Stimulated activated CD4-positive, alpha-beta T cell treated with anti-CD3 and anti-CD28 coated beads, Interleukin-1b, Interleukin-23, amount 100 ng/mL, for 24 hours (primary cell): ENCODE measurements at regions not wholly inside any gene's neighbourhood (a gene's known extent, or its start where the extent isn't known, plus 50 kb on each side); places are given as distances from the start of the nearest gene placed in this dataset.
"Not testable (repeated sequence)": the region's sequence is repeated elsewhere in the genome, so short reads cannot be mapped to it uniquely, and the experiment has no call there.

Experiments
- DNase-seq, 4 experiments: peaks; one replicate each; pipeline ENCODE4 v3.0.0-alpha.2; 2020; ENCODE audit warnings: low read depth in 4 of 4, low spot score in 1 of 4

- DNase-seq, result no peak
Measured at GRCh38 chr2:137881711-137882110, 82.6 kb upstream of the HNMT start.

- DNase-seq, result no peak
Measured at GRCh38 chr2:137886083-137886831, 78.0 kb upstream of the HNMT start.

- DNase-seq, result no peak
Measured at GRCh38 chr2:137888845-137889244, 75.4 kb upstream of the HNMT start.

- DNase-seq, result no peak
Measured at GRCh38 chr2:137892739-137893138, 71.5 kb upstream of the HNMT start.

- DNase-seq, result no peak
Measured at GRCh38 chr2:137893145-137893544, 71.1 kb upstream of the HNMT start.

- no peak for DNase-seq
Measured at GRCh38 chr2:137896467-137896866, 67.8 kb upstream of the HNMT start.

GRCh38 chr2:137897082-137897481 lies 67.2 kb upstream of the HNMT start:
- no peak for DNase-seq

GRCh38 chr2:137900421-137901141 lies 63.7 kb upstream of the HNMT start:
- DNase-seq, result no peak

GRCh38 chr2:137910641-137911040 lies 53.6 kb upstream of the HNMT start:
- DNase-seq, result no peak

- DNase-seq, result no peak
Measured at GRCh38 chr2:137912371-137912770, 51.9 kb upstream of the HNMT start.

GRCh38 chr2:137913169-137913568 lies 51.1 kb upstream of the HNMT start:
- no peak for DNase-seq

- not testable (repeated sequence) for DNase-seq
Measured at GRCh38 chr2:137913648-137914047, 50.6 kb upstream of the HNMT start.
